Esophagus squamous epithelium (tissue), 5 donors: ENCODE measurements at regions not wholly inside any gene's neighbourhood (a gene's known extent, or its start where the extent isn't known, plus 50 kb on each side); places are given as distances from the start of the nearest gene placed in this dataset.
"Not testable (repeated sequence)": the region's sequence is repeated elsewhere in the genome, so short reads cannot be mapped to it uniquely, and the experiment has no call there.

Experiments
- DNase-seq: peaks from one replicate; lab custom pipeline; 2025; lab: John Stamatoyannopoulos, UW
- H3K27ac ChIP-seq, 4 donors: fragments of 200-600 bp; sonication (generic); one replicate each; pipeline ENCODE4 v1.5.1; 2016 to 2019; ENCODE audit warnings: mild to moderate bottlenecking in 1 of 4
- H3K27me3 ChIP-seq, 4 donors: fragments of 200-600 bp; sonication (generic); 1 replicate in 3 of 4; 2 replicates in 1 of 4; pipeline versions ENCODE4 v1.5.1 to v1.6.0; 2017 to 2021; ENCODE audit warnings: antibody characterized with exemption in 1 of 4
- H3K36me3 ChIP-seq, 3 donors: fragments of 200-600 bp; sonication (generic); one replicate each; pipeline ENCODE4 v1.5.1; 2016 to 2019
- H3K4me1 ChIP-seq, 3 donors: fragments of 200-600 bp; sonication (generic); one replicate each; pipeline ENCODE4 v1.5.1; 2017 to 2019
- H3K4me3 ChIP-seq, 4 donors: fragments of 200-600 bp; sonication (generic); 1 replicate in 3 of 4; 2 replicates in 1 of 4; pipeline ENCODE4 v1.5.1; 2016 to 2019; ENCODE audit warnings: mild to moderate bottlenecking in 2 of 4, moderate library complexity in 1 of 4
- H3K9me3 ChIP-seq, 3 donors: fragments of 200-600 bp; sonication (generic); one replicate each; pipeline ENCODE4 v1.5.1; 2016 to 2019
- POLR2A ChIP-seq, 4 donors: fragments of 450-650 bp; IDR thresholded peaks; one replicate each; pipeline ENCODE4 v1.6.1; 2017; ENCODE audit warnings: antibody characterized with exemption in 4 of 4, mild to moderate bottlenecking in 4 of 4, moderate library complexity in 3 of 4
- whole genome bisulfite sequencing, 2 donors: methylation state at CpG; one replicate each; pipeline ENCODE4 v1.1.5; 2018; 5-methylcytosine and 5-hydroxymethylcytosine counted together
- intact Hi-C: fragments of 100-400 bp; cut with DNase I; formaldehyde crosslinking; loops from one replicate; pipeline ENCODE4 v1.15.0; 2022
- TF ChIP-seq, protein P1 (sequence below), 6 experiments: fragments of 450-650 bp in 4 of 6; fragments of 200-600 bp in 2 of 6; sonication (generic) in 2 of 6; IDR thresholded peaks; one replicate each; pipeline ENCODE4 v1.5.1; 2016 to 2019; ENCODE audit warnings: antibody characterized with exemption in 6 of 6, mild to moderate bottlenecking in 4 of 6, moderate library complexity in 4 of 6
- donor health status: DM: yes; HTN: yes; CAD: no.

- no peak for DNase-seq
- 60 to 77% methylated on average over 6 of the region's 6 CpGs for WGBS, 2 donors
Measured at GRCh38 chr13:83780227-83780626, 102.0 kb downstream of the SLITRK1 start.

DNA sequence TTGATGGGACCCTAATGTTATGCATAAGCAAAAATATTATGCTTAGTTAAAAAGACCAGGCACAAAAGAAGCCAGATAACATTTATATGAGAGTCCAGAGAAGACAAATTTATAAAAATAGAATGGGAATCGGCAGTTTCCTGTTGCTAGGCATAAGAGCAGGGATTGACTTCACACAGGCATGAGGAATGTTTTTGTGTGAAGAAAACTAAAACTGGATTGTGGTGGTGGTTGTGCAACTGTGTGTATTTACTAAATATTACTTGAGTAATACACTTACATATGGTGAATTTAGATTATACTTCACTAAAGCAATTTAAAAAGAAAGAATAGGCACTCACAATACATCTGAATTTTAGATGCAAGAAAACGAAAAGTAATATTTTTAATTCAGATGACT, 108.3 kb downstream of the SLITRK1 start:
- TF ChIP-seq POLR2A (IDR thresholded peaks at IDR 0.05): no peak
- TF ChIP-seq, protein P1, sequence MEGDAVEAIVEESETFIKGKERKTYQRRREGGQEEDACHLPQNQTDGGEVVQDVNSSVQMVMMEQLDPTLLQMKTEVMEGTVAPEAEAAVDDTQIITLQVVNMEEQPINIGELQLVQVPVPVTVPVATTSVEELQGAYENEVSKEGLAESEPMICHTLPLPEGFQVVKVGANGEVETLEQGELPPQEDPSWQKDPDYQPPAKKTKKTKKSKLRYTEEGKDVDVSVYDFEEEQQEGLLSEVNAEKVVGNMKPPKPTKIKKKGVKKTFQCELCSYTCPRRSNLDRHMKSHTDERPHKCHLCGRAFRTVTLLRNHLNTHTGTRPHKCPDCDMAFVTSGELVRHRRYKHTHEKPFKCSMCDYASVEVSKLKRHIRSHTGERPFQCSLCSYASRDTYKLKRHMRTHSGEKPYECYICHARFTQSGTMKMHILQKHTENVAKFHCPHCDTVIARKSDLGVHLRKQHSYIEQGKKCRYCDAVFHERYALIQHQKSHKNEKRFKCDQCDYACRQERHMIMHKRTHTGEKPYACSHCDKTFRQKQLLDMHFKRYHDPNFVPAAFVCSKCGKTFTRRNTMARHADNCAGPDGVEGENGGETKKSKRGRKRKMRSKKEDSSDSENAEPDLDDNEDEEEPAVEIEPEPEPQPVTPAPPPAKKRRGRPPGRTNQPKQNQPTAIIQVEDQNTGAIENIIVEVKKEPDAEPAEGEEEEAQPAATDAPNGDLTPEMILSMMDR (IDR thresholded peaks at IDR 0.05): no peak
- H3K27ac ChIP-seq: no peak overlapping the region
- WGBS, 2 donors: 47 to 66% methylated on average over 2 of the region's 2 CpGs
- no peaks in the 10 kb centered on the region for H3K27me3 ChIP-seq
- intact Hi-C loops: loop anchor here (10.0 kb wide), 1 partner anchor 1379 kb away; no protein-coding TSS in a partner anchor
- H3K36me3 ChIP-seq: no peaks in the 10 kb centered on the region
- H3K9me3 ChIP-seq: no peaks in the 10 kb centered on the region
- no peak for DNase-seq
- H3K4me3 ChIP-seq: no peak overlapping the region
- no peaks in the 10 kb centered on the region for H3K4me1 ChIP-seq

More at GRCh38 chr13:83780227-83780626, 102.0 kb downstream of the SLITRK1 start:
- no peak overlapping the region for H3K27ac ChIP-seq
- TF ChIP-seq, protein P1 (IDR thresholded peaks at IDR 0.05): peak in 2 of 6 experiments; percentile 12 to 55
- no peak for TF ChIP-seq POLR2A (IDR thresholded peaks at IDR 0.05)
- intact Hi-C loops: no loop called here
- H3K36me3 ChIP-seq: no peaks in the 10 kb centered on the region
- H3K27me3 ChIP-seq: no peaks in the 10 kb centered on the region
- H3K9me3 ChIP-seq: no peaks in the 10 kb centered on the region
- H3K4me1 ChIP-seq: no peaks in the 10 kb centered on the region
- H3K4me3 ChIP-seq: no peak overlapping the region

- no peak for DNase-seq
- H3K27ac ChIP-seq: no peak overlapping the region
- 89 to 100% methylated on average over 1 of the region's 1 CpG for WGBS, 2 donors
- H3K4me3 ChIP-seq: no peak overlapping the region
- no peaks in the 10 kb centered on the region for H3K4me1 ChIP-seq
- no peaks in the 10 kb centered on the region for H3K27me3 ChIP-seq
- TF ChIP-seq, protein P1 (IDR thresholded peaks at IDR 0.05): no peak
- no peak for TF ChIP-seq POLR2A (IDR thresholded peaks at IDR 0.05)
- intact Hi-C loops: no loop called here
- H3K9me3 ChIP-seq: no peaks in the 10 kb centered on the region
- H3K36me3 ChIP-seq: no peaks in the 10 kb centered on the region
Measured at GRCh38 chr13:83765796-83766195, 116.5 kb downstream of the SLITRK1 start.

DNA sequence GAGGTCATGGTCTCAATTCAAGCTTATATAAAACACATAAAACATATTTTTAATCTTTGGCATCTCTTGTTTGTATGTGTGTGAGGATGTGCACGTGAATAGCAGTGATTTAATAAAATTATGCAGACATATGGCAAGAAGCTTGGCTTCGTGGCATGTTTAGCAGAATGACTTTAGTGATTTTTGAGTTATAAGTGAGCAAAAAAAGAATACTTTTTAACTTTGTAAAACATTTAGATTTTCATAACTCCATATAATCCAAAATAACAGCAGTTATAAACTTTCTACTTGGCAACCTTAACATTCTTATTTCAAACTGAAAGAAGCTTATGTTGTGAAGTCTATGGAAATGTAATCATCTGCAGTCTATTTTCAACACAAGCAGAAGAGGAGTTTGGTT, 120.6 kb downstream of the SLITRK1 start:
- Histone ChIP-seq H3K27me3 (no peaks in the 10 kb centered on the region), H3K9me3 (peaks cover 0 to 6% (median 0%) of the 10 kb centered on the region in 3 donors), H3K4me1 (no peaks in the 10 kb centered on the region), H3K36me3 (no peaks in the 10 kb centered on the region), H3K4me3 (no peak overlapping the region), H3K27ac (no peak overlapping the region)
- DNase-seq: no peak
- no peak for TF ChIP-seq POLR2A (IDR thresholded peaks at IDR 0.05)
- TF ChIP-seq, protein P1 (IDR thresholded peaks at IDR 0.05): no peak
- intact Hi-C loops: no loop called here
- 25 to 43% methylated on average over 2 of the region's 2 CpGs for WGBS, 2 donors

- DNase-seq, H3K4me1 ChIP-seq, H3K4me3 ChIP-seq, H3K27ac ChIP-seq, intact Hi-C loops, H3K27me3 ChIP-seq, H3K36me3 ChIP-seq: not testable (repeated sequence)
- peaks cover 0 to 17% (median 0%) of the 10 kb centered on the region in 3 donors for H3K9me3 ChIP-seq
- 96 to 100% methylated on average over 2 of the region's 2 CpGs for WGBS, 2 donors
Measured at GRCh38 chr13:83755210-83755609, 127.1 kb downstream of the SLITRK1 start.
